Upper lobe of left lung (tissue), 6 donors: ENCODE measurements at regions not wholly inside any gene's neighbourhood (a gene's known extent, or its start where the extent isn't known, plus 50 kb on each side); places are given as distances from the start of the nearest gene placed in this dataset.

Experiments used
- ATAC-seq, 2 donors: fragments of 200-7000 bp; cut with Tn5 transposase; one replicate each; pipeline ENCODE4 v1.9.1; 2022; ENCODE audit warnings: mild to moderate bottlenecking in 2 of 2, moderate library complexity in 2 of 2; ENCODE audit not compliant: low FRiP score in 2 of 2
- DNase-seq, 2 donors: peaks; one replicate each; pipeline ENCODE4 v3.0.0-alpha.2; 2019 to 2020
- H3K27ac ChIP-seq, 4 donors: fragments of 200-600 bp; sonication (generic); one replicate each; pipeline ENCODE4 v1.5.1; 2016 to 2019
- H3K27me3 ChIP-seq, 4 donors: fragments of 200-600 bp; sonication (generic); one replicate each; pipeline ENCODE4 v1.5.1; 2017 to 2019
- H3K36me3 ChIP-seq, 4 donors: fragments of 200-600 bp; sonication (generic); one replicate each; pipeline ENCODE4 v1.5.1; 2016 to 2019
- H3K4me1 ChIP-seq, 4 donors: fragments of 200-600 bp; sonication (generic); one replicate each; pipeline ENCODE4 v1.5.1; 2018 to 2019
- H3K4me3 ChIP-seq, 4 donors: fragments of 200-600 bp; sonication (generic); one replicate each; pipeline ENCODE4 v1.5.1; 2017 to 2019; ENCODE audit warnings: mild to moderate bottlenecking in 2 of 4, moderate library complexity in 1 of 4
- H3K9me3 ChIP-seq, 4 donors: fragments of 200-600 bp; sonication (generic); one replicate each; pipeline ENCODE4 v1.5.1; 2018 to 2019
- CTCF ChIP-seq, 6 experiments: fragments of 450-650 bp in 4 of 6; fragments of 200-600 bp in 2 of 6; sonication (generic) in 2 of 6; IDR thresholded peaks; one replicate each; pipeline ENCODE4 v1.5.1; 2016 to 2019; ENCODE audit warnings: antibody characterized with exemption in 6 of 6
- EP300 ChIP-seq, 4 donors: sonication (generic); formaldehyde crosslinking; IDR thresholded peaks; one replicate each; pipeline ENCODE4 v1.5.1; 2017; ENCODE audit warnings: antibody characterized with exemption in 4 of 4, control low read depth in 2 of 4
- POLR2A ChIP-seq, 4 donors: fragments of 450-650 bp; IDR thresholded peaks; one replicate each; pipeline ENCODE4 v1.5.1; 2016 to 2017; ENCODE audit warnings: antibody characterized with exemption in 4 of 4, mild to moderate bottlenecking in 2 of 4
- POLR2AphosphoS5 ChIP-seq, 2 donors: sonication (generic); formaldehyde crosslinking; IDR thresholded peaks; one replicate each; pipeline ENCODE4 v1.5.1; 2017; ENCODE audit warnings: antibody characterized with exemption in 2 of 2
- WGBS, 2 donors: methylation state at CpG; one replicate each; pipeline ENCODE4 v1.1.5; 2017 to 2018; 5-methylcytosine and 5-hydroxymethylcytosine counted together
- donor health status: DM: no; HTN: no; CAD: no; lungs with moderate emphysema.
- donor health status: DM: no; HTN: yes; CAD: no; lungs with severe emphysema.

GRCh38 chr11:122205036-122205435 lies 89.0 kb upstream of the BLID start:
- no peak overlapping the region for H3K4me3 ChIP-seq
- H3K27me3 ChIP-seq: no peaks in the 10 kb centered on the region
- no peak overlapping the region for H3K27ac ChIP-seq
- WGBS, 2 donors: 48 to 66% methylated on average over 5 of the region's 5 CpGs
- peaks cover 5 to 31% (median 20%) of the 10 kb centered on the region in 4 donors for H3K4me1 ChIP-seq
- no peak for ATAC-seq
- TF ChIP-seq POLR2AphosphoS5 (IDR thresholded peaks at IDR 0.05): no peak
- TF ChIP-seq POLR2A (IDR thresholded peaks at IDR 0.05): no peak
- no peak for TF ChIP-seq CTCF (IDR thresholded peaks at IDR 0.05)
- H3K36me3 ChIP-seq: no peaks in the 10 kb centered on the region
- no peak for DNase-seq
- H3K9me3 ChIP-seq: no peaks in the 10 kb centered on the region

GRCh38 chr11:122204206-122204605 lies 88.2 kb upstream of the BLID start:
- H3K9me3 ChIP-seq: no peaks in the 10 kb centered on the region
- TF ChIP-seq EP300 (IDR thresholded peaks at IDR 0.05): no peak
- no peak for TF ChIP-seq CTCF (IDR thresholded peaks at IDR 0.05)
- no peaks in the 10 kb centered on the region for H3K36me3 ChIP-seq
- DNase-seq (no peak), ATAC-seq (no peak)
- WGBS, 2 donors: 66 to 68% methylated on average over 5 of the region's 5 CpGs
- peaks cover 5 to 29% (median 16%) of the 10 kb centered on the region in 4 donors for H3K4me1 ChIP-seq
- no peak overlapping the region for H3K27ac ChIP-seq
- H3K4me3 ChIP-seq: no peak overlapping the region
- no peaks in the 10 kb centered on the region for H3K27me3 ChIP-seq

- Histone ChIP-seq H3K27me3 (no peaks in the 10 kb centered on the region), H3K9me3 (no peaks in the 10 kb centered on the region), H3K4me3 (peak overlapping the region in 2 of 4 donors; percentile 2 to 29), H3K4me1 (peaks cover 5 to 19% (median 11%) of the 10 kb centered on the region in 4 donors), H3K27ac (peak overlapping the region in 1 of 4 donors; percentile 11), H3K36me3 (no peaks in the 10 kb centered on the region)
- peak; percentile 54 to 82 for DNase-seq
- 25 to 28% methylated on average over 15 to 19 of the region's 19 CpGs for WGBS, 2 donors
- peak; percentile 93 to 95 for ATAC-seq
- TF ChIP-seq POLR2A (IDR thresholded peaks at IDR 0.05): no peak
- peak; percentile 80 to 92 (median 90) for TF ChIP-seq CTCF (IDR thresholded peaks at IDR 0.05)
These were observed 87.0 kb upstream of the BLID start for GRCh38 chr11:122202951-122203456.

- H3K4me3 ChIP-seq: peak overlapping the region in 2 of 4 donors; percentile 2 to 29
- H3K9me3 ChIP-seq: no peaks in the 10 kb centered on the region
- H3K27me3 ChIP-seq: no peaks in the 10 kb centered on the region
- TF ChIP-seq POLR2A (IDR thresholded peaks at IDR 0.05) (no peak), EP300 (IDR thresholded peaks at IDR 0.05) (no peak)
- 49% methylated on average over 16 of the region's 16 CpGs for WGBS, 2 donors
- peak overlapping the region in 1 of 4 donors; percentile 11 for H3K27ac ChIP-seq
- no peak for DNase-seq
- peak; percentile 19 to 79 for ATAC-seq
- no peaks in the 10 kb centered on the region for H3K36me3 ChIP-seq
- peaks cover 3 to 13% (median 7%) of the 10 kb centered on the region in 4 donors for H3K4me1 ChIP-seq
These were observed 86.3 kb upstream of the BLID start for GRCh38 chr11:122202161-122202950.

- no peak for TF ChIP-seq POLR2A (IDR thresholded peaks at IDR 0.05)
- no peak for TF ChIP-seq EP300 (IDR thresholded peaks at IDR 0.05)
- TF ChIP-seq POLR2AphosphoS5 (IDR thresholded peaks at IDR 0.05): no peak
- TF ChIP-seq CTCF (IDR thresholded peaks at IDR 0.05): no peak
- DNase-seq (no peak), ATAC-seq (no peak)
- H3K27me3 ChIP-seq: no peaks in the 10 kb centered on the region
- H3K4me1 ChIP-seq: peaks cover 0 to 12% (median 7%) of the 10 kb centered on the region in 4 donors
- no peak overlapping the region for H3K27ac ChIP-seq
- H3K36me3 ChIP-seq: no peaks in the 10 kb centered on the region
- H3K4me3 ChIP-seq: no peak overlapping the region
- no peaks in the 10 kb centered on the region for H3K9me3 ChIP-seq
- 88 to 94% methylated on average over 4 of the region's 4 CpGs for WGBS, 2 donors
These were observed 85.1 kb upstream of the BLID start for GRCh38 chr11:122201106-122201505.
